Esophagus squamous epithelium (tissue), 4 donors: ENCODE measurements at regions not wholly inside any gene's neighbourhood (a gene's known extent, or its start where the extent isn't known, plus 50 kb on each side); places are given as distances from the start of the nearest gene placed in this dataset.

Experiments
- POLR2A ChIP-seq, 4 donors: fragments of 450-650 bp; IDR thresholded peaks; one replicate each; pipeline ENCODE4 v1.6.1; 2017; ENCODE audit warnings: antibody characterized with exemption in 4 of 4, mild to moderate bottlenecking in 4 of 4, moderate library complexity in 3 of 4
- TF ChIP-seq, protein P1 (sequence below), 6 experiments: fragments of 450-650 bp in 4 of 6; fragments of 200-600 bp in 2 of 6; sonication (generic) in 2 of 6; IDR thresholded peaks; one replicate each; pipeline ENCODE4 v1.5.1; 2016 to 2019; ENCODE audit warnings: antibody characterized with exemption in 6 of 6, mild to moderate bottlenecking in 4 of 6, moderate library complexity in 4 of 6

- TF ChIP-seq, protein P1, sequence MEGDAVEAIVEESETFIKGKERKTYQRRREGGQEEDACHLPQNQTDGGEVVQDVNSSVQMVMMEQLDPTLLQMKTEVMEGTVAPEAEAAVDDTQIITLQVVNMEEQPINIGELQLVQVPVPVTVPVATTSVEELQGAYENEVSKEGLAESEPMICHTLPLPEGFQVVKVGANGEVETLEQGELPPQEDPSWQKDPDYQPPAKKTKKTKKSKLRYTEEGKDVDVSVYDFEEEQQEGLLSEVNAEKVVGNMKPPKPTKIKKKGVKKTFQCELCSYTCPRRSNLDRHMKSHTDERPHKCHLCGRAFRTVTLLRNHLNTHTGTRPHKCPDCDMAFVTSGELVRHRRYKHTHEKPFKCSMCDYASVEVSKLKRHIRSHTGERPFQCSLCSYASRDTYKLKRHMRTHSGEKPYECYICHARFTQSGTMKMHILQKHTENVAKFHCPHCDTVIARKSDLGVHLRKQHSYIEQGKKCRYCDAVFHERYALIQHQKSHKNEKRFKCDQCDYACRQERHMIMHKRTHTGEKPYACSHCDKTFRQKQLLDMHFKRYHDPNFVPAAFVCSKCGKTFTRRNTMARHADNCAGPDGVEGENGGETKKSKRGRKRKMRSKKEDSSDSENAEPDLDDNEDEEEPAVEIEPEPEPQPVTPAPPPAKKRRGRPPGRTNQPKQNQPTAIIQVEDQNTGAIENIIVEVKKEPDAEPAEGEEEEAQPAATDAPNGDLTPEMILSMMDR (IDR thresholded peaks at IDR 0.05): no peak
- no peak for TF ChIP-seq POLR2A (IDR thresholded peaks at IDR 0.05)
Measured at GRCh38 chr18:75937306-75937705, 509.8 kb upstream of the SMIM21 start.
